ENCODE measurements at regions not wholly inside any gene's neighbourhood (a gene's known extent, or its start where the extent isn't known, plus 50 kb on each side); places are given as distances from the start of the nearest gene placed in this dataset.

GRCh38 chrX:125012585-125012984, 307.1 kb upstream of the TEX13C start:
- TF ChIP-seq MAX (CRISPR knock-in tag; IDR thresholded peaks at IDR 0.05): no peak
- TF ChIP-seq, protein P1, sequence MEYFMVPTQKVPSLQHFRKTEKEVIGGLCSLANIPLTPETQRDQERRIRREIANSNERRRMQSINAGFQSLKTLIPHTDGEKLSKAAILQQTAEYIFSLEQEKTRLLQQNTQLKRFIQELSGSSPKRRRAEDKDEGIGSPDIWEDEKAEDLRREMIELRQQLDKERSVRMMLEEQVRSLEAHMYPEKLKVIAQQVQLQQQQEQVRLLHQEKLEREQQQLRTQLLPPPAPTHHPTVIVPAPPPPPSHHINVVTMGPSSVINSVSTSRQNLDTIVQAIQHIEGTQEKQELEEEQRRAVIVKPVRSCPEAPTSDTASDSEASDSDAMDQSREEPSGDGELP (CRISPR knock-in tag; IDR thresholded peaks at IDR 0.05; ENCODE audit: borderline replicate concordance): no peak
- TF ChIP-seq POLR2AphosphoS5 (IDR thresholded peaks at IDR 0.05; ENCODE audit: control insufficient read depth, insufficient read depth, low read depth, low read length): no peak
- TF ChIP-seq TRIM24 (IDR thresholded peaks at IDR 0.05): no peak
- no peak for TF ChIP-seq SREBF2 (CRISPR knock-in tag; IDR thresholded peaks at IDR 0.05)
- TF ChIP-seq HDAC2 (IDR thresholded peaks at IDR 0.05): no peak
- TF ChIP-seq, protein P2, sequence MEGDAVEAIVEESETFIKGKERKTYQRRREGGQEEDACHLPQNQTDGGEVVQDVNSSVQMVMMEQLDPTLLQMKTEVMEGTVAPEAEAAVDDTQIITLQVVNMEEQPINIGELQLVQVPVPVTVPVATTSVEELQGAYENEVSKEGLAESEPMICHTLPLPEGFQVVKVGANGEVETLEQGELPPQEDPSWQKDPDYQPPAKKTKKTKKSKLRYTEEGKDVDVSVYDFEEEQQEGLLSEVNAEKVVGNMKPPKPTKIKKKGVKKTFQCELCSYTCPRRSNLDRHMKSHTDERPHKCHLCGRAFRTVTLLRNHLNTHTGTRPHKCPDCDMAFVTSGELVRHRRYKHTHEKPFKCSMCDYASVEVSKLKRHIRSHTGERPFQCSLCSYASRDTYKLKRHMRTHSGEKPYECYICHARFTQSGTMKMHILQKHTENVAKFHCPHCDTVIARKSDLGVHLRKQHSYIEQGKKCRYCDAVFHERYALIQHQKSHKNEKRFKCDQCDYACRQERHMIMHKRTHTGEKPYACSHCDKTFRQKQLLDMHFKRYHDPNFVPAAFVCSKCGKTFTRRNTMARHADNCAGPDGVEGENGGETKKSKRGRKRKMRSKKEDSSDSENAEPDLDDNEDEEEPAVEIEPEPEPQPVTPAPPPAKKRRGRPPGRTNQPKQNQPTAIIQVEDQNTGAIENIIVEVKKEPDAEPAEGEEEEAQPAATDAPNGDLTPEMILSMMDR (IDR thresholded peaks at IDR 0.05 in 2 of 3, conservative IDR thresholded peaks at IDR 0.05 in 1 of 3; ENCODE audit: insufficient read depth in 2 of 3, low read depth in 1 of 3, low read length in 3 of 3): no peak
- no peak for TF ChIP-seq SNIP1 (IDR thresholded peaks at IDR 0.05; ENCODE audit: low read depth)
- TF ChIP-seq PHF21A (IDR thresholded peaks at IDR 0.05; ENCODE audit: borderline replicate concordance, low read depth): no peak
- no peak for TF ChIP-seq PRPF4 (IDR thresholded peaks at IDR 0.05; ENCODE audit: insufficient read depth, low read depth, low read length, poor library complexity, severe bottlenecking)
- TF ChIP-seq SMARCE1 (IDR thresholded peaks at IDR 0.05): no peak
- TF ChIP-seq ZBTB34 (CRISPR knock-in tag; IDR thresholded peaks at IDR 0.05): no peak
- TF ChIP-seq ZNF785 (CRISPR knock-in tag; IDR thresholded peaks at IDR 0.05): no peak
- TF ChIP-seq CTBP1 (IDR thresholded peaks at IDR 0.05; ENCODE audit: borderline replicate concordance): no peak

Data from K562 (cell line).